HFFc6 (cell line): ENCODE measurements at regions not wholly inside any gene's neighbourhood (a gene's known extent, or its start where the extent isn't known, plus 50 kb on each side); places are given as distances from the start of the nearest gene placed in this dataset.
"Not testable (repeated sequence)": the region's sequence is repeated elsewhere in the genome, so short reads cannot be mapped to it uniquely, and the experiment has no call there.

Source experiments
- DNase-seq: peaks from one replicate; pipeline ENCODE4 v3.0.0-alpha.2; 2018
- H3K27ac Mint-ChIP-seq: 2 replicates; pipeline ENCODE4 v1.8.0; 2020; ENCODE audit warnings: mild to moderate bottlenecking, mixed read lengths
- H3K27me3 Mint-ChIP-seq: 2 replicates; pipeline ENCODE4 v1.8.0; 2021; ENCODE audit warnings: mild to moderate bottlenecking, moderate library complexity, mixed read lengths; ENCODE audit not compliant: insufficient read depth
- H3K36me3 Mint-ChIP-seq: 2 replicates; pipeline ENCODE4 v1.8.0; 2021; ENCODE audit warnings: low read depth, mixed read lengths
- H3K4me1 Mint-ChIP-seq: 2 replicates; pipeline ENCODE4 v1.8.0; 2020; ENCODE audit warnings: low read depth, mixed read lengths
- H3K4me3 Mint-ChIP-seq: 2 replicates; pipeline ENCODE4 v1.8.0; 2020; ENCODE audit warnings: mild to moderate bottlenecking, moderate library complexity, mixed read lengths
- H3K9me3 Mint-ChIP-seq: 2 replicates; pipeline ENCODE4 v1.8.0; 2020; ENCODE audit warnings: mild to moderate bottlenecking, mixed read lengths
- TF ChIP-seq, protein P1 (sequence below): fragments of 200-600 bp; sonication (generic); IDR thresholded peaks from 2 replicates; pipeline ENCODE4 v1.5.0; 2021; ENCODE audit warnings: antibody characterized with exemption, mild to moderate bottlenecking

DNA sequence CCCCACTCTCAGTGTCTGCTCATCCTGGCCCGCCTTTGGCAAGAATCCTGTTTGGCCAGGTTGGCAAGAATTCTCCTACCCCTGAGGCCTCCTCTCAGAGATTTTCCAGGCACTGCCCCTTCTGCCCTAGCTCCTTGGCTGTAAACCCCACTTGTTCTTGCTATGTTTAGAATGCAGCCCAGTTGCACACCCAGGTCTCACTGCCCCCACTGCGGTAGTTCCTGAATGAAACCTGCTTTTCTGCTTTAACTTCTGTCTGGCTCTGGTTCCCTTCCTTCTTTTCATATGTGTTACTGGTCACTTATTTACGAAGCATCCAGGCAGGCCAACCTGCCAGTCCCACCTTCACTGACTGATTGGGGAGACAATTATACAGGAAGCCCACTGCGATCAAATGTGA, 576.9 kb downstream of the GLRX3 start:
- no peak overlapping the region for H3K4me3 Mint-ChIP-seq
- peaks cover 72% of the 10 kb centered on the region for H3K9me3 Mint-ChIP-seq
- TF ChIP-seq, protein P1, sequence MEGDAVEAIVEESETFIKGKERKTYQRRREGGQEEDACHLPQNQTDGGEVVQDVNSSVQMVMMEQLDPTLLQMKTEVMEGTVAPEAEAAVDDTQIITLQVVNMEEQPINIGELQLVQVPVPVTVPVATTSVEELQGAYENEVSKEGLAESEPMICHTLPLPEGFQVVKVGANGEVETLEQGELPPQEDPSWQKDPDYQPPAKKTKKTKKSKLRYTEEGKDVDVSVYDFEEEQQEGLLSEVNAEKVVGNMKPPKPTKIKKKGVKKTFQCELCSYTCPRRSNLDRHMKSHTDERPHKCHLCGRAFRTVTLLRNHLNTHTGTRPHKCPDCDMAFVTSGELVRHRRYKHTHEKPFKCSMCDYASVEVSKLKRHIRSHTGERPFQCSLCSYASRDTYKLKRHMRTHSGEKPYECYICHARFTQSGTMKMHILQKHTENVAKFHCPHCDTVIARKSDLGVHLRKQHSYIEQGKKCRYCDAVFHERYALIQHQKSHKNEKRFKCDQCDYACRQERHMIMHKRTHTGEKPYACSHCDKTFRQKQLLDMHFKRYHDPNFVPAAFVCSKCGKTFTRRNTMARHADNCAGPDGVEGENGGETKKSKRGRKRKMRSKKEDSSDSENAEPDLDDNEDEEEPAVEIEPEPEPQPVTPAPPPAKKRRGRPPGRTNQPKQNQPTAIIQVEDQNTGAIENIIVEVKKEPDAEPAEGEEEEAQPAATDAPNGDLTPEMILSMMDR, result no peak

DNA sequence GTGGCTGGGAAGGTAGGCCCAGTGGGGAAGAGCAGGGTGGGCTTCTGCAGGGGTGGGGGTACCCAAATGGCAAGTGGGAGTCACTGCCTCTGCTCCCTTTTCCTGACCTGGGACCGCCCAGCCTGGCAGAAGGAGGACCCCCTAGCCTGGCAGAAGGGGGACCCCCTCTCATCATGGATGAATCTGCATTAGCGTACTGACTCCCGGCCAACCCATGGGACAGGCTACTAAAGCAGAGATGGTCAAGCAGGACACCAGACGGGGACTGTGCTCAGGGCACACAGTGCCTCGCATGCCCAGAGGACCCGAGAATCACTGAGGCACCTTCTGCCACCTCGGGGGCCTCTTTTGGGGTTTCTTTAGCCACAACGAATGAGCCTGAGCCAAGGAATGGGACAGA, 577.5 kb downstream of the GLRX3 start:
- peaks cover 74% of the 10 kb centered on the region for H3K9me3 Mint-ChIP-seq
- DNase-seq, result no peak
- no peaks in the 10 kb centered on the region for H3K4me1 Mint-ChIP-seq
- H3K27ac Mint-ChIP-seq, result no peak overlapping the region
- TF ChIP-seq, protein P1, result no peak
- H3K27me3 Mint-ChIP-seq, result peaks cover 4% of the 10 kb centered on the region
- peaks cover 12% of the 10 kb centered on the region for H3K36me3 Mint-ChIP-seq
- H3K4me3 Mint-ChIP-seq, result no peak overlapping the region

More for the DNA sequence above, 576.9 kb downstream of the GLRX3 start:
- peaks cover 12% of the 10 kb centered on the region for H3K36me3 Mint-ChIP-seq
- H3K27me3 Mint-ChIP-seq, result peaks cover 4% of the 10 kb centered on the region
- no peaks in the 10 kb centered on the region for H3K4me1 Mint-ChIP-seq
- H3K27ac Mint-ChIP-seq, result no peak overlapping the region
- no peak for DNase-seq

DNA sequence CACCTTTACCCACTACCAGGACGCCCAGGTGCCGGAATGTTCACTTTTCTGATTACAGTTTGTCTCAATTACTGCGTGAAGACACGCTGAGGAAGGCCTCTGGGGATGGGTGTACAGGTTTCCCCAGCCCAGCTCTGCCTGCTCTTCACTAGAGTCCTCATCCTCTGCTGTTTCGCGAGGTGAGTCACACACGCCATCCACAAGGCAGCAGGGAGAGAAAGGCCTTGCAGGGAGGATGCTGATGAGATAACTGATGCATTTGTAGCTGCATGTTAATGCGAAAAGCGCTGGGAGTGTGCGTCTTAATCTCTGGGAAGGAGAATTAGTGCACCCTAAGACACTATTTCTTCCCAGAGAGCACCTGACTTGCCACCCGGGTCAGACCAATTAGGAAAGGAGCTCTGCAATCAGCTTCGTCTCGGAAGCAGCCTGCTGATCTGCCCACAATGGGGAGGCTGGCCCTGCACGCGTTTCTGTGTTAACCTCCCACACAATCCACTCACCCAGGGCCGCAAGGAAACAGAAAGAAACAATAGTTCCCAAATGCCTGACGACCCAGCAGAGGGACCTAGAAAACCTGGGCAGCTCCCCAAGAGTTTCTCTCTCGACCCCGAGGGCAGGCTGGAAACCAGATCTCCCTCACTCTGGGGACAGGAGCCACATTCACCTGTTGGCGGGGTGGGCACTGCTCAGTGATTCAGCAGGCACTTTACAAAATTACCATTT, 578.7 kb downstream of the GLRX3 start:
- Mint-ChIP-seq H3K27ac (no peak overlapping the region), H3K4me1 (no peaks in the 10 kb centered on the region), H3K36me3 (peaks cover 12% of the 10 kb centered on the region), H3K4me3 (no peak overlapping the region), H3K27me3 (peaks cover 2% of the 10 kb centered on the region; the same call in 1 of the 2 replicates), H3K9me3 (peaks cover 69% of the 10 kb centered on the region)
- no peak for DNase-seq
- TF ChIP-seq, protein P1, result no peak

DNA sequence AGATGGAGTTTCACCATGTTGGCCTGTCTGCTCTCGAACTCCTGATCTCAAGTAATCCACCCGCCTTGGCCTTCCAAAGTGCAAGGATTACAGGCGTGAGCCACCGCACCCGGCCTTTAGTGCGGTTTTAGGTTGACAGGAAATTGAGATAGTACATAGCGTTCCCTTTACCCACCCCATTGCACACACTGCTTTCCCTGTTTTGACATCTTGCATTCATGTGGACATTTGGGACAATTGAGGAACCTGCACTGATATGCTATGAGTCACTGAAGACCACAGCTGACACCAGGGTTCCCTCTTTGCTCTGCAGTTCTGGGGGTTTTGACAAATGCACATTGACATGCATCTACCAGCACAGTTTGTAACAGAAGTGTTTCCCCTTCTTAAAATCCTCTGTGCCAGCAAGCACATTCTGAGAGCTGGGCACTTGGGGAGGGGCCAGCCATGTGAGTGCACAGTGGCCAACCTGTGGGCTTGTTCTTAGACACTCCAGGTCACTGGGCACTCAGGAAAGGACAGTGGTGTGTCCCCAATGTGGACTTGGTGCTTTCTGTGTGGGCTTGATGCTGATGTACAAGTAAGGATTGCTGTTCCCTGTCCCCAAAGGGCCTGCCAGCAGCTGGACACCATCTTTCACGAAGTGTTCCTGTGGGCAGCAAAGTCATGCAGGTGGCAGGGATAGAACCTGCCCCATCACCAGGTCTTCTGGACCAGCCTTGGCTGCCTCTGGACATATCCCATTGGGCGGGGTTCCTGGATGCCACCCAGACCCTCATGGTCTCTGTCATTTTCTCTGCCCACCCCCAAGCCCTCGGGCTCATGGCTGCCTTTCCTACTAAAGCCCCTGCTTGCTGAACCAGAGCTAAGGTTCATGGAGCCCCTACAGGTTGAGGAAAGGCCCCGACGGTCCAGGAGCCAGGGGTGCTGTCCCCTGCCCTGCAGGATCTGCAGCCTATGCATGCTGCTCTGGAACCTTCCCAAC, 579.8 kb downstream of the GLRX3 start:
- H3K36me3 Mint-ChIP-seq, result peaks cover 12% of the 10 kb centered on the region
- H3K27ac Mint-ChIP-seq, result no peak overlapping the region
- H3K27me3 Mint-ChIP-seq, result no peaks in the 10 kb centered on the region
- DNase-seq, result no peak
- peaks cover 61% of the 10 kb centered on the region for H3K9me3 Mint-ChIP-seq
- no peak overlapping the region for H3K4me3 Mint-ChIP-seq
- H3K4me1 Mint-ChIP-seq, result no peaks in the 10 kb centered on the region
- TF ChIP-seq, protein P1, result no peak

DNA sequence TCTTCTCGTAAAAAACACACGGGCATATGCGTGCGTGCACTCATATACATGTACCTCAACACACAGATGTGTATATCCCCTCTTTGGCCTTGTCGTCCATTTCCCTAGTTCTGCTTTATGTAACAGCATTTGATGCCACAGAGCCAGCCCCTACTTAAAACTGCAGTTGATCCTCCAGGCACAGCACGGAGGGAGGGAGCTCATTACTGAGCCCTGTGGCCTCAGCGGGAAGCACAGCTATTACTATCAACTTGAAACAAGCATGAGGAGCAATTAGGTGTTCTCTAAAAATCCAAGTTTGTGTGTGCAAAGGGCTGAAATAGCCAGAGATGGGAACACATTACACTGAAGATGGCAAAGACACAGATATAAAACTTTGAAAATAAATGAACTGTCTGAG, 580.9 kb downstream of the GLRX3 start:
- H3K9me3 Mint-ChIP-seq, result peaks cover 61% of the 10 kb centered on the region
- no peak for DNase-seq
- no peak overlapping the region for H3K4me3 Mint-ChIP-seq
- TF ChIP-seq, protein P1, result no peak
- no peaks in the 10 kb centered on the region for H3K27me3 Mint-ChIP-seq
- peaks cover 7% of the 10 kb centered on the region for H3K36me3 Mint-ChIP-seq
- no peaks in the 10 kb centered on the region for H3K4me1 Mint-ChIP-seq
- no peak overlapping the region for H3K27ac Mint-ChIP-seq

DNA sequence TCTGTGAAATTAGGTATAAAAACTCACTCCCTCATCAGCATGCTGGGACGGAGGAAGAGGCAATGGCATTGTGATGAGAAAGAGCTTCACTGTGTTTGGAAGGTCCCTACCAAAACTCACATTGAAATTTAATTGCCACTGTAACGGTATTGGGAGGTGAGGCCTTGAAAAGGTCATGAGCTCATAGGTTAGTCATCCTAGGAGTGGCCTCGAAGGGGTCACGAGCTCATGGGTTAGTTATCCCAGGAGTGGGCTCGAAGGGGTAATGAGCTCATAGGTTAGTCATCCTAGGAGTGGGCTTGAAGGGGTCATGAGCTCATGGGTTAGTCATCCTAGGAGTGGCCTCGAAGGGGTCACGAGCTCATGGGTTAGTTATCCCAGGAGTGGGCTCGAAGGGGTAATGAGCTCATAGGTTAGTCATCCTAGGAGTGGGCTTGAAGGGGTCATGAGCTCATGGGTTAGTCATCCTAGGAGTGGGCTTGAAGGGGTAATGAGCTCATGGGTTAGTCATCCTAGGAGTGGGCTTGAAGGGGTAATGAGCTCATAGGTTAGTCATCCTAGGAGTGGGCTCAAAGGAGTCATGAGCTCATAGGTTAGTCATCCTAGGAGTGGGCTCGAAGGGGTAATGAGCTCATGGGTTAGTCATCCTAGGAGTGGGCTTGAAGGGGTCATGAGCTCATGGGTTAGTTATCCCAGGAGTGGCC, 582.7 kb downstream of the GLRX3 start:
- peaks cover 62% of the 10 kb centered on the region for H3K9me3 Mint-ChIP-seq
- not testable (repeated sequence) for H3K27me3 Mint-ChIP-seq, H3K4me1 Mint-ChIP-seq, H3K27ac Mint-ChIP-seq, H3K4me3 Mint-ChIP-seq, H3K36me3 Mint-ChIP-seq, DNase-seq
